Dermis microvascular lymphatic vessel endothelial cell (primary cell): ENCODE measurements at regions not wholly inside any gene's neighbourhood (a gene's known extent, or its start where the extent isn't known, plus 50 kb on each side); places are given as distances from the start of the nearest gene placed in this dataset.
"Not testable (repeated sequence)": the region's sequence is repeated elsewhere in the genome, so short reads cannot be mapped to it uniquely, and the experiment has no call there.

ENCODE experiments used
- DNase-seq, 2 donors: peaks; one replicate each; pipeline versions ENCODE4 v3.0.0 to v3.0.0-alpha.2; 2010; ENCODE audit warnings: low read depth in 2 of 2

GRCh38 chr4:158397781-158398180 is 123.9 kb upstream of the RXFP1 start:
- no peak for DNase-seq

GRCh38 chr4:158407961-158408360 is 113.7 kb upstream of the RXFP1 start:
- DNase-seq: not testable (repeated sequence)

GRCh38 chr4:158410272-158410671 is 111.4 kb upstream of the RXFP1 start:
- peak in 1 of 2 donors; percentile 3 for DNase-seq

- no peak for DNase-seq
These were observed 110.4 kb upstream of the RXFP1 start for GRCh38 chr4:158411269-158411668.

GRCh38 chr4:158418679-158419078 is 103.0 kb upstream of the RXFP1 start:
- DNase-seq: not testable (repeated sequence)

- DNase-seq: no peak
These were observed 100.9 kb upstream of the RXFP1 start for GRCh38 chr4:158420782-158421181.

GRCh38 chr4:158422546-158422945 is 99.1 kb upstream of the RXFP1 start:
- no peak for DNase-seq

GRCh38 chr4:158428242-158428641 is 93.4 kb upstream of the RXFP1 start:
- DNase-seq: peak in 1 of 2 donors; percentile 4

GRCh38 chr4:158442736-158443135 is 78.9 kb upstream of the RXFP1 start:
- no peak for DNase-seq

- DNase-seq: no peak
These were observed 78.0 kb upstream of the RXFP1 start for GRCh38 chr4:158443731-158444130.

- DNase-seq: no peak
These were observed 77.1 kb upstream of the RXFP1 start for GRCh38 chr4:158444621-158445020.

- no peak for DNase-seq
These were observed 75.6 kb upstream of the RXFP1 start for GRCh38 chr4:158446106-158446505.

GRCh38 chr4:158450741-158451140 is 70.9 kb upstream of the RXFP1 start:
- no peak for DNase-seq

GRCh38 chr4:158452116-158452515 is 69.6 kb upstream of the RXFP1 start:
- DNase-seq: not testable (repeated sequence)

- no peak for DNase-seq
These were observed 63.3 kb upstream of the RXFP1 start for GRCh38 chr4:158458271-158458895.

- no peak for DNase-seq
These were observed 62.4 kb upstream of the RXFP1 start for GRCh38 chr4:158459085-158459820.

GRCh38 chr4:158461336-158461735 is 60.3 kb upstream of the RXFP1 start:
- DNase-seq: no peak

GRCh38 chr4:158462611-158463010 is 59.1 kb upstream of the RXFP1 start:
- DNase-seq: no peak
